ENCODE measurements at regions not wholly inside any gene's neighbourhood (a gene's known extent, or its start where the extent isn't known, plus 50 kb on each side); places are given as distances from the start of the nearest gene placed in this dataset.

GRCh38 chr9:108803428-108804065 is 52.2 kb downstream of the ACTL7B start:
- Histone ChIP-seq H3K4me1 (ENCODE audit: control insufficient read depth, insufficient read depth, low read length) (no peaks in the 10 kb centered on the region), H3K36me3 (ENCODE audit: control insufficient read depth, insufficient read depth, low read length, severe bottlenecking) (no peaks in the 10 kb centered on the region), H3K4me3 (ENCODE audit: low read length) (no peak overlapping the region), H3K9me3 (ENCODE audit: control insufficient read depth, low read length) (no peaks in the 10 kb centered on the region), H3K27me3 (replicated peaks; ENCODE audit: control insufficient read depth, insufficient read depth, low read length) (no peaks in the 10 kb centered on the region), H3K9ac (ENCODE audit: low read length) (no peak overlapping the region)
- no peak for DNase-seq (ENCODE audit: low read depth)

DNA sequence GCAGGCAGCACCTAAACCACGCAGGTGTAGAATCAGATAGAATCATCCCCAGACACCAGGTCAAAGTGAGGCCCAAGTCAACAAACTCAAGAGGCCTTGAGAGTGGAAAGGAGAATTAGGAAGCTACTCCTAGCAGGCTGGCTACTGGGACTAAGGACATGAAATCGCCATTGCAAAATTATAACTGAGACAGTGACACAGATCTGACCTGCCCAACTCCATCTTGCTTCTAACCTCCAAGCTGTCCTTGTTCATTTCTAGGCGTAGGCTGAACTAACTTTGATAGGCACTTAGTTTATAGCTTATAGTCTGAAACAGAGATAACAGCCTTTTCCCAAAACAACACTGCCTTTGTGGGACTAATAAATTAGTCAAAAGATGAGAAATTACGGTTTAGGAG is 52.8 kb downstream of the ACTL7B start:
- DNase-seq (ENCODE audit: low read depth) = no peak
- Histone ChIP-seq H3K27me3 (replicated peaks; ENCODE audit: control insufficient read depth, insufficient read depth, low read length) (peaks cover under 1% of the 10 kb centered on the region), H3K4me1 (ENCODE audit: control insufficient read depth, insufficient read depth, low read length) (no peaks in the 10 kb centered on the region), H3K9me3 (ENCODE audit: control insufficient read depth, low read length) (no peaks in the 10 kb centered on the region), H3K36me3 (ENCODE audit: control insufficient read depth, insufficient read depth, low read length, severe bottlenecking) (no peaks in the 10 kb centered on the region), H3K9ac (ENCODE audit: low read length) (no peak overlapping the region), H3K4me3 (ENCODE audit: low read length) (no peak overlapping the region)

- no peak overlapping the region for H3K4me3 ChIP-seq (ENCODE audit: low read length)
- peaks cover 5% of the 10 kb centered on the region for H3K27me3 ChIP-seq (replicated peaks; ENCODE audit: control insufficient read depth, insufficient read depth, low read length)
- H3K36me3 ChIP-seq (ENCODE audit: control insufficient read depth, insufficient read depth, low read length, severe bottlenecking) = no peaks in the 10 kb centered on the region
- H3K9me3 ChIP-seq (ENCODE audit: control insufficient read depth, low read length) = no peaks in the 10 kb centered on the region
- H3K4me1 ChIP-seq (ENCODE audit: control insufficient read depth, insufficient read depth, low read length) = no peaks in the 10 kb centered on the region
- H3K9ac ChIP-seq (ENCODE audit: low read length) = no peak overlapping the region
- no peak for DNase-seq (ENCODE audit: low read depth)
Observed at GRCh38 chr9:108801949-108802348, 53.8 kb downstream of the ACTL7B start.

- Histone ChIP-seq H3K9me3 (ENCODE audit: control insufficient read depth, low read length) (no peaks in the 10 kb centered on the region), H3K27me3 (replicated peaks; ENCODE audit: control insufficient read depth, insufficient read depth, low read length) (peaks cover 5% of the 10 kb centered on the region), H3K4me3 (ENCODE audit: low read length) (no peak overlapping the region), H3K9ac (ENCODE audit: low read length) (no peak overlapping the region), H3K4me1 (ENCODE audit: control insufficient read depth, insufficient read depth, low read length) (no peaks in the 10 kb centered on the region), H3K36me3 (ENCODE audit: control insufficient read depth, insufficient read depth, low read length, severe bottlenecking) (no peaks in the 10 kb centered on the region)
- no peak for DNase-seq (ENCODE audit: low read depth)
Observed at GRCh38 chr9:108800632-108801099, 55.1 kb downstream of the ACTL7B start.

- peaks cover 5% of the 10 kb centered on the region for H3K27me3 ChIP-seq (replicated peaks; ENCODE audit: control insufficient read depth, insufficient read depth, low read length)
- H3K4me1 ChIP-seq (ENCODE audit: control insufficient read depth, insufficient read depth, low read length) = no peaks in the 10 kb centered on the region
- H3K9me3 ChIP-seq (ENCODE audit: control insufficient read depth, low read length) = peaks cover 8% of the 10 kb centered on the region
- no peak for DNase-seq (ENCODE audit: low read depth)
- no peak overlapping the region for H3K9ac ChIP-seq (ENCODE audit: low read length)
- no peak overlapping the region for H3K4me3 ChIP-seq (ENCODE audit: low read length)
- no peaks in the 10 kb centered on the region for H3K36me3 ChIP-seq (ENCODE audit: control insufficient read depth, insufficient read depth, low read length, severe bottlenecking)
Observed at GRCh38 chr9:108793573-108793972, 62.2 kb downstream of the ACTL7B start.

DNA sequence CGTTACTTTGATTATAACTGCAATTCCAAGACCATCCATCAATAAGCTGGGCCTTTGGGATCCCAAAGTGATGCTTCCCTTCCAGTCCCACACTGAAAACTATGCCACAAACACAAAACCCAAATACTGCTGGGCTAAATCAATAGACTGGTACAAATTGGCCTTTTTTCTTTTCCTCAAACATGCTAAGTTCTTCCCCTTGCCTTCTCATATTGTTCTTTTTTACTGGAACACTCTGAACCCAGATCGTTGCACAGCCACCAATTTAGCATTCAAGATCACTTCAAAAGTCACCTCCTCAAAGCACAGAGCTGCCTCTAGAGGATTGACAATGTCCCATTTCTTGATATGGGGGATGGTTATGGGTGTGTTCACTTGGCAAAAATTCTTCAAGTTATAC is 66.0 kb downstream of the ACTL7B start:
- Histone ChIP-seq H3K4me1 (ENCODE audit: control insufficient read depth, insufficient read depth, low read length) (peaks cover 30% of the 10 kb centered on the region), H3K4me3 (ENCODE audit: low read length) (no peak overlapping the region), H3K9me3 (ENCODE audit: control insufficient read depth, low read length) (peaks cover 8% of the 10 kb centered on the region), H3K27me3 (replicated peaks; ENCODE audit: control insufficient read depth, insufficient read depth, low read length) (no peaks in the 10 kb centered on the region), H3K36me3 (ENCODE audit: control insufficient read depth, insufficient read depth, low read length, severe bottlenecking) (no peaks in the 10 kb centered on the region), H3K9ac (ENCODE audit: low read length) (no peak overlapping the region)
- DNase-seq (ENCODE audit: low read depth) = no peak

DNA sequence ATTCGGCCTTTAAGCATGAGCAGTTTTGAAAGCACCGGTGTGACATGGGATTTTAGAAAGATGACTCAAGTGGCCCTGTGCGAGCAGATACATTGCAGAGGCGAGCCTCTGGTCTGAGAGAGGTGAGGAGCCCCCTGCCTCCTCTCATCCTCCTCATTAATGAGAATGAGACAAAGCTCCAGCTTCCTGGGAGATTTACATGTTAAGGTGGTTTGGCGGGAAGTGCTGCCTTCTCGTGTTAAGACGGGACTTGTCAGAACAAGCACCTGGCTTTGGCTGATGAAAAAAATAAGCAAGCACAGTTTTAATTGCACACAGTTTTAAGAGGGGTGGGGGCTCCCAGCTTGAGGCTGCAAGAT is 68.1 kb downstream of the ACTL7B start:
- Histone ChIP-seq H3K4me1 (ENCODE audit: control insufficient read depth, insufficient read depth, low read length) (peaks cover 39% of the 10 kb centered on the region), H3K27me3 (replicated peaks; ENCODE audit: control insufficient read depth, insufficient read depth, low read length) (no peaks in the 10 kb centered on the region), H3K9ac (ENCODE audit: low read length) (no peak overlapping the region), H3K9me3 (ENCODE audit: control insufficient read depth, low read length) (peaks cover 7% of the 10 kb centered on the region), H3K4me3 (ENCODE audit: low read length) (no peak overlapping the region), H3K36me3 (ENCODE audit: control insufficient read depth, insufficient read depth, low read length, severe bottlenecking) (no peaks in the 10 kb centered on the region)
- no peak for DNase-seq (ENCODE audit: low read depth)

DNA sequence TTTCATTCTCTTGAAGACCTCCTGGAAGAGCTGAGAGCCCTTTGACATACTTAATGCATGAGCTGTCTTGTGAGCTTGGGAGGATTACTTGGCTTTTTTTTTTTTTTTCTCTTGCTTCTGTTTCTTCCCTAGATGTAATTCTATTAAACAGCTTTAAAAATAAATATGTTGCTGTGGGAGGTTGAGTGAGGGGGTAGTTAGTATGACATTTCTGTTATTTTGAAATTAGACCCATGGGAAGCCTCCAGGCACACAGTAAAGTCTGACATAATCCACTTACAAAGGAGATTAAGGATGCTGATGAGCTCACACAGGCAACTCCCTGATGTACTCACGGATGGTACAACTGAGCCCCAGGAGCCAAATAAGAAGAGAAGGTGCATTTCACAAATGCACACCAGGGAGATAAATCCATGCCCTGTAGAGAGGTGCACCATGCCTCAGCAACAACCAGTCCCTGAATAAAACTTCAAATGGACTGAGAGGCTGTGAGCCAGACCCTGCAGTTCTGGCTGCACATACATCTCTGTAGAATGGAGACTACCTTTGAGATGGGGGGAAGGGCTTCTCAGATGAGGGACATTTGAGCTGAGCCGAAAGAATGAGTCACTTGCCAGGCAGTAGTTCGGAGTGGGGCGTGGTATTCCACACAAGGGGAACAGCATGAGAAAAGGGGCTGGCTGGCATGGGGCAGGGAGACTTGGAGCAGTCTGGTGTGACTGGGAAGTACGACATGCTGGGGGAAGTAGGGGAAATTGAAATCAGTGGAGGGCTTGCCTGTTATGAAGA is 68.7 kb downstream of the ACTL7B start:
- H3K9me3 ChIP-seq (ENCODE audit: control insufficient read depth, low read length) = peaks cover 1% of the 10 kb centered on the region
- no peaks in the 10 kb centered on the region for H3K27me3 ChIP-seq (replicated peaks; ENCODE audit: control insufficient read depth, insufficient read depth, low read length)
- H3K4me3 ChIP-seq (ENCODE audit: low read length) = peak overlapping the region; percentile 38
- H3K36me3 ChIP-seq (ENCODE audit: control insufficient read depth, insufficient read depth, low read length, severe bottlenecking) = no peaks in the 10 kb centered on the region
- H3K9ac ChIP-seq (ENCODE audit: low read length) = no peak overlapping the region
- H3K4me1 ChIP-seq (ENCODE audit: control insufficient read depth, insufficient read depth, low read length) = peaks cover 39% of the 10 kb centered on the region
- peak; percentile 64 for DNase-seq (ENCODE audit: low read depth)

- Histone ChIP-seq H3K36me3 (ENCODE audit: control insufficient read depth, insufficient read depth, low read length, severe bottlenecking) (no peaks in the 10 kb centered on the region), H3K4me1 (ENCODE audit: control insufficient read depth, insufficient read depth, low read length) (peaks cover 39% of the 10 kb centered on the region), H3K27me3 (replicated peaks; ENCODE audit: control insufficient read depth, insufficient read depth, low read length) (no peaks in the 10 kb centered on the region), H3K4me3 (ENCODE audit: low read length) (peak overlapping the region; percentile 38), H3K9me3 (ENCODE audit: control insufficient read depth, low read length) (no peaks in the 10 kb centered on the region), H3K9ac (ENCODE audit: low read length) (no peak overlapping the region)
- no peak for DNase-seq (ENCODE audit: low read depth)
Observed at GRCh38 chr9:108786322-108786721, 69.5 kb downstream of the ACTL7B start.

- H3K27me3 ChIP-seq (replicated peaks; ENCODE audit: control insufficient read depth, insufficient read depth, low read length) = no peaks in the 10 kb centered on the region
- peak; percentile 22 for DNase-seq (ENCODE audit: low read depth)
- H3K36me3 ChIP-seq (ENCODE audit: control insufficient read depth, insufficient read depth, low read length, severe bottlenecking) = no peaks in the 10 kb centered on the region
- H3K9ac ChIP-seq (ENCODE audit: low read length) = no peak overlapping the region
- H3K4me1 ChIP-seq (ENCODE audit: control insufficient read depth, insufficient read depth, low read length) = peaks cover 39% of the 10 kb centered on the region
- no peak overlapping the region for H3K4me3 ChIP-seq (ENCODE audit: low read length)
- no peaks in the 10 kb centered on the region for H3K9me3 ChIP-seq (ENCODE audit: control insufficient read depth, low read length)
Observed at GRCh38 chr9:108784998-108785397, 70.8 kb downstream of the ACTL7B start.

DNA sequence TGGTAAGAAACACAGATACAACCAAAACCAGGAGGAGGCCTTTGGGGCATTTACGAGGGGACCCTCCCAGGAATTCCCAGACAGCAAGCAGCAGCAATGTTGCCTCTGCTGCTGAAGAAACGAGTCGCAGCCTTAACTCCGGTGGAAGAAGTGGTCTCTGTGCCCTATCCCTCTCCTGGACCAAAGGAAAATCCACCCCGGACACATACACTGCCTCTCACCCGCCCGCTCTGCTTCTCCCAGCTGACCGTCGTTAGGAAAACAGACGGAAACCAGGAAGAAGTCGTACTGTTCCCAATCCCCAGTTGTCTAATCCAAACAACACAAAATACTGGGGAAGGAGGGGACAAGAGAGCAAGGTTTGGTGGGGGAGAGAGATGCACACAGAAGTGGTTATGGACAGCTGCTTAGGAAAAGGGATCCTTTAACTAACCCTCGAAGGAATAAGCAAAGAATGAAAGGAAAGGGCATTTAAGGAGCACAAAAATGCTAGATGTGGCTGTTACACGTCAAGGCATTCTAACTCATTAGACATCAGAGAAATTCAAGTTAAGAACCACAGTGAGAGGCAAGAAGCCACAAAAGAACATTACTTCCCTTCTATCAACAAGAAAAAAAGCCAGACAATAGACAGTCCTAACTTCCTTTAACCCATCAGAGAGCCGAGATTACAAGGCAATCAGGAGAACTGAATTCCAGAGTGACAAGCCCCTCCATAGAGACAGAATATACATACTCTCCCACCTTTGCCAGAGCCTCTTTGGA is 71.9 kb downstream of the ACTL7B start:
- no peak for DNase-seq (ENCODE audit: low read depth)
- Histone ChIP-seq H3K36me3 (ENCODE audit: control insufficient read depth, insufficient read depth, low read length, severe bottlenecking) (no peaks in the 10 kb centered on the region), H3K27me3 (replicated peaks; ENCODE audit: control insufficient read depth, insufficient read depth, low read length) (no peaks in the 10 kb centered on the region), H3K4me1 (ENCODE audit: control insufficient read depth, insufficient read depth, low read length) (peaks cover 39% of the 10 kb centered on the region), H3K9ac (ENCODE audit: low read length) (no peak overlapping the region), H3K4me3 (ENCODE audit: low read length) (no peak overlapping the region), H3K9me3 (ENCODE audit: control insufficient read depth, low read length) (no peaks in the 10 kb centered on the region)
